Gastroesophageal sphincter (tissue), 4 donors: ENCODE measurements at regions not wholly inside any gene's neighbourhood (a gene's known extent, or its start where the extent isn't known, plus 50 kb on each side); places are given as distances from the start of the nearest gene placed in this dataset.

Experiments used
- ATAC-seq: fragments of 150-250 bp; one replicate; pipeline ENCODE4 v1.9.1; 2016; ENCODE audit warnings: mild to moderate bottlenecking, moderate library complexity
- H3K27ac ChIP-seq, 4 donors: fragments of 200-600 bp; sonication (generic) in 3 of 4; 1 replicate in 3 of 4; 2 replicates in 1 of 4; pipeline ENCODE4 v1.5.1; 2016 to 2019
- H3K27me3 ChIP-seq: fragments of 200-600 bp; sonication (generic); one replicate; pipeline ENCODE4 v1.5.1; 2019
- H3K36me3 ChIP-seq, 2 donors: fragments of 200-600 bp; sonication (generic); one replicate each; pipeline ENCODE4 v1.5.1; 2019; ENCODE audit warnings: control low read depth in 1 of 2
- H3K4me1 ChIP-seq, 3 donors: fragments of 200-600 bp; sonication (generic); 1 replicate in 2 of 3; 2 replicates in 1 of 3; pipeline ENCODE4 v1.5.1; 2016 to 2019; ENCODE audit warnings: control low read depth in 2 of 3
- H3K4me3 ChIP-seq, 2 donors: fragments of 200-600 bp; sonication (generic); one replicate each; pipeline ENCODE4 v1.5.1; 2019; ENCODE audit warnings: mild to moderate bottlenecking in 1 of 2, moderate library complexity in 1 of 2
- H3K9me3 ChIP-seq, 3 donors: fragments of 200-600 bp; sonication (generic); one replicate each; pipeline ENCODE4 v1.5.1; 2017 to 2019; ENCODE audit warnings: control low read depth in 2 of 3
- EP300 ChIP-seq: sonication (generic); formaldehyde crosslinking; IDR thresholded peaks from one replicate; pipeline ENCODE4 v1.6.1; 2017; ENCODE audit warnings: antibody characterized with exemption, mild to moderate bottlenecking
- POLR2A ChIP-seq, 2 donors: fragments of 450-650 bp; IDR thresholded peaks; one replicate each; pipeline ENCODE4 v1.6.1; 2017; ENCODE audit warnings: antibody characterized with exemption in 2 of 2, mild to moderate bottlenecking in 2 of 2, moderate library complexity in 1 of 2
- POLR2AphosphoS5 ChIP-seq: sonication (generic); formaldehyde crosslinking; IDR thresholded peaks from one replicate; pipeline ENCODE4 v1.6.1; 2017; ENCODE audit warnings: antibody characterized with exemption
- WGBS, 2 donors: methylation state at CpG; one replicate each; pipeline ENCODE4 v1.1.5; 2018; ENCODE audit warnings: low coverage in 1 of 2; 5-methylcytosine and 5-hydroxymethylcytosine counted together
- TF ChIP-seq, protein P1 (sequence below), 4 experiments: fragments of 200-600 bp in 2 of 4; fragments of 450-650 bp in 2 of 4; sonication (generic) in 1 of 4; IDR thresholded peaks; one replicate each; pipeline ENCODE4 v1.5.1; 2017 to 2019; ENCODE audit warnings: antibody characterized with exemption in 4 of 4, mild to moderate bottlenecking in 2 of 4, moderate library complexity in 2 of 4

- Histone ChIP-seq H3K27me3 (no peaks in the 10 kb centered on the region), H3K27ac (no peak overlapping the region), H3K36me3 (no peaks in the 10 kb centered on the region), H3K4me3 (no peak overlapping the region), H3K9me3 (no peaks in the 10 kb centered on the region), H3K4me1 (no peaks in the 10 kb centered on the region)
- WGBS, 2 donors: 81 to 88% methylated on average over 4 of the region's 4 CpGs
- TF ChIP-seq, protein P1, sequence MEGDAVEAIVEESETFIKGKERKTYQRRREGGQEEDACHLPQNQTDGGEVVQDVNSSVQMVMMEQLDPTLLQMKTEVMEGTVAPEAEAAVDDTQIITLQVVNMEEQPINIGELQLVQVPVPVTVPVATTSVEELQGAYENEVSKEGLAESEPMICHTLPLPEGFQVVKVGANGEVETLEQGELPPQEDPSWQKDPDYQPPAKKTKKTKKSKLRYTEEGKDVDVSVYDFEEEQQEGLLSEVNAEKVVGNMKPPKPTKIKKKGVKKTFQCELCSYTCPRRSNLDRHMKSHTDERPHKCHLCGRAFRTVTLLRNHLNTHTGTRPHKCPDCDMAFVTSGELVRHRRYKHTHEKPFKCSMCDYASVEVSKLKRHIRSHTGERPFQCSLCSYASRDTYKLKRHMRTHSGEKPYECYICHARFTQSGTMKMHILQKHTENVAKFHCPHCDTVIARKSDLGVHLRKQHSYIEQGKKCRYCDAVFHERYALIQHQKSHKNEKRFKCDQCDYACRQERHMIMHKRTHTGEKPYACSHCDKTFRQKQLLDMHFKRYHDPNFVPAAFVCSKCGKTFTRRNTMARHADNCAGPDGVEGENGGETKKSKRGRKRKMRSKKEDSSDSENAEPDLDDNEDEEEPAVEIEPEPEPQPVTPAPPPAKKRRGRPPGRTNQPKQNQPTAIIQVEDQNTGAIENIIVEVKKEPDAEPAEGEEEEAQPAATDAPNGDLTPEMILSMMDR (IDR thresholded peaks at IDR 0.05): no peak
- no peak for TF ChIP-seq EP300
- no peak for TF ChIP-seq POLR2A (IDR thresholded peaks at IDR 0.05)
- no peak for TF ChIP-seq POLR2AphosphoS5
- ATAC-seq: no peak
Measured at GRCh38 chr4:181581983-181582382, 661.2 kb upstream of the TENM3 start.

DNA sequence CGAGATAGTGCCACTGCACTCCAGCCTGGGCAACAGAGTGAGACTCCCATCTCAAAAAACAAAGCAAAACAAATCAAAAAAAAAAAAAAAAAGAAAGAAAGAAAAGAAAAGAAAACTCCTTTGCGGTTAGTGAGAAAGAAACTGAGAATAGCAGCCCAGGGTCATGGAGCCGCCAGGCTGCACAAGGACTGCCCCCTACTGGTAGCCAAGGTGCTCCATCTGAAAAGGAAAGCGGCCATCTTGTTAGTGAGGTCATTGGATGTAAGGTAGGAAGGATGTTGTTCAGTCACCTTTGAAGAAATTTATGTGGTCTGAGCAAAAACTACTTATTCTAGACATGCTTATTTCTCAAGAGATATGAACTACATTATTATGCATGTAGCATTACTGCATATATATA is 660.6 kb upstream of the TENM3 start:
- no peak for ATAC-seq

DNA sequence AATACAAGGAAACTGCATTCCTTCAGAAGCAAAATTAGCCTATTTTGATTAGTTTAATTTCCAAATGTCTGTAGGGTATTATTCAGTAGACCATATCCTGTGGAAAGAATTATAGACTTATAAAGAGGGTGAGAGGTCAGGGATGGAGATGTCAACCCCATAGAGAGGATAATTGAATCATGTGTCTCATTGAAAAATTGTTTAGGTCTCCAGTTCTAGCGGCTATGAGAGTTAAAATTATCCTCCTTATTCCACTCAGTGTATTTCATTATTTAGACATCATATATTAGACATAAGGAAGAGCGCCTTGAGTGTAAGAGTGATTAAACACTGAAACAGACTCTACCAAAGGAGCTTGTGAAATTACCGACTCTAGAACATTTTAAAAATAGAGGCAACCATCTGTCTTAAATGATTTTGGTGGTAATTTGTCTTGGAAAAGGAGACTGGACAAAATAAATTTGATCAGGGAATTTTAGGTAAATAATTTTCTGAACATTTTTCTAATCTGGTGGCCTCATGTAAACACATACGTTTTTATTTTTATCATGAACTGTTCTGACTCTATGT is 654.4 kb upstream of the TENM3 start:
- H3K4me1 ChIP-seq: no peaks in the 10 kb centered on the region
- no peak for ATAC-seq
- H3K9me3 ChIP-seq: no peaks in the 10 kb centered on the region
- H3K36me3 ChIP-seq: no peaks in the 10 kb centered on the region
- H3K27me3 ChIP-seq: no peaks in the 10 kb centered on the region
- 49 to 55% methylated on average over 4 of the region's 4 CpGs for WGBS, 2 donors
- no peak for TF ChIP-seq POLR2AphosphoS5
- TF ChIP-seq POLR2A (IDR thresholded peaks at IDR 0.05): no peak
- no peak overlapping the region for H3K27ac ChIP-seq
- H3K4me3 ChIP-seq: no peak overlapping the region

More for the DNA sequence above, 660.6 kb upstream of the TENM3 start:
- Histone ChIP-seq H3K27ac (no peak overlapping the region), H3K27me3 (no peaks in the 10 kb centered on the region), H3K36me3 (no peaks in the 10 kb centered on the region), H3K4me1 (no peaks in the 10 kb centered on the region), H3K9me3 (no peaks in the 10 kb centered on the region), H3K4me3 (no peak overlapping the region)
- 74 to 79% methylated on average over 2 of the region's 4 CpGs for WGBS, 2 donors
- no peak for TF ChIP-seq POLR2AphosphoS5

DNA sequence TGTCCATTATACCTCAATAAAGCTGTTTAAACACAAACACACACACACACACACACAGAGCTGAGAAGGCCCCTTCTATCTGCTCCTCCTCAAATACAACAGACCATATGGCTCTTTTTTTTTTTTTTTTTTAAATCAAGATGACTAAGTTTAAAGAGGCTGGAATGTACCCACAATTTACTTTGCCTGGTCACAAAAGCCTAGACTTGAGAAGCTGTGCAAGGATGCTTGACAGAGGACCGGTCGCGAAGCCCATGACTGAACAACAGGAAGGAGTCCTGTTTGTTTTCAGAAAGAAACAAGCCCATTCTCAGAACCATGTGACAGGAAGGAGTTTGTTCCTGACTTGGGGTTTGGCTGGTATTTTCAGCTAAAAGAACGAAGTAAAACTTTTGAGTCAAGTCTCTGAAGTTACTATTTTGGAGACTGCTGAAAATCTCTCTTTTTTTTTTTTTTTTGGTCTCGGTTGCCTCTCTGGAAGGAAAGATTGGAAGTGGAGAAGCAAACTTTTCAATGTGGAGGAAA is 650.9 kb upstream of the TENM3 start:
- no peak overlapping the region for H3K27ac ChIP-seq
- no peaks in the 10 kb centered on the region for H3K4me1 ChIP-seq
- TF ChIP-seq POLR2AphosphoS5 (no peak), EP300 (no peak), POLR2A (IDR thresholded peaks at IDR 0.05) (no peak)
- TF ChIP-seq, protein P1 (IDR thresholded peaks at IDR 0.05): no peak
- no peaks in the 10 kb centered on the region for H3K9me3 ChIP-seq
- ATAC-seq: no peak
- H3K4me3 ChIP-seq: no peak overlapping the region
- no peaks in the 10 kb centered on the region for H3K27me3 ChIP-seq
- no peaks in the 10 kb centered on the region for H3K36me3 ChIP-seq
- WGBS, 2 donors: 53 to 71% methylated on average over 4 to 5 of the region's 5 CpGs

GRCh38 chr4:181593703-181594102 is 649.5 kb upstream of the TENM3 start:
- H3K27ac ChIP-seq: no peak overlapping the region
- 45 to 73% methylated on average over 2 of the region's 2 CpGs for WGBS, 2 donors
- ATAC-seq: no peak

DNA sequence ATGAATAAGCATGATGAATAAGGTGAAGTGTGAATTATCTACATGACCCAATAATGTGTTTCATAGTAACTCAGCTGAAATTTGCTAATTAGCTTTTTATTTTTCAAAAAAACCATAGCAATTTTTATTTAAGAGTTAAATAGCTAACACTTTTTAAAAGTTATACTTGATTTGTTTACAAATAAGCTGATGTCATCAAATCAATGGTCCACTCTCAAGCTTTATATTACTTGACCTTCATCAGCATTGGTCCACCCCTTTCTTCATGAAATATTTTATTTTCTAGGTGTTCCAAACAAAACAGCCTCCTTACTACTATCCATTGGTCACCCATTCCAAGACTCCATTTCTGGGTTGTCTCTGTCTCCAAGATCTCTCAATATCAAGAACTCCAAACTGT is 649.0 kb upstream of the TENM3 start:
- no peaks in the 10 kb centered on the region for H3K9me3 ChIP-seq
- H3K4me3 ChIP-seq: no peak overlapping the region
- H3K27me3 ChIP-seq: no peaks in the 10 kb centered on the region
- no peak for ATAC-seq
- no peaks in the 10 kb centered on the region for H3K4me1 ChIP-seq
- H3K36me3 ChIP-seq: no peaks in the 10 kb centered on the region
- no peak overlapping the region for H3K27ac ChIP-seq
- TF ChIP-seq EP300: no peak
- TF ChIP-seq, protein P1 (IDR thresholded peaks at IDR 0.05): no peak
- no peak for TF ChIP-seq POLR2AphosphoS5
- TF ChIP-seq POLR2A (IDR thresholded peaks at IDR 0.05): no peak

More at GRCh38 chr4:181593703-181594102, 649.5 kb upstream of the TENM3 start:
- H3K4me3 ChIP-seq: no peak overlapping the region
- no peaks in the 10 kb centered on the region for H3K27me3 ChIP-seq
- H3K4me1 ChIP-seq: no peaks in the 10 kb centered on the region
- H3K9me3 ChIP-seq: no peaks in the 10 kb centered on the region
- H3K36me3 ChIP-seq: no peaks in the 10 kb centered on the region
- TF ChIP-seq POLR2A (IDR thresholded peaks at IDR 0.05) (no peak), POLR2AphosphoS5 (no peak), EP300 (no peak)
- TF ChIP-seq, protein P1 (IDR thresholded peaks at IDR 0.05): no peak
